ENCODE measurements at regions not wholly inside any gene's neighbourhood (a gene's known extent, or its start where the extent isn't known, plus 50 kb on each side); places are given as distances from the start of the nearest gene placed in this dataset.
"Not testable (repeated sequence)": the region's sequence is repeated elsewhere in the genome, so short reads cannot be mapped to it uniquely, and the experiment has no call there.

DNA sequence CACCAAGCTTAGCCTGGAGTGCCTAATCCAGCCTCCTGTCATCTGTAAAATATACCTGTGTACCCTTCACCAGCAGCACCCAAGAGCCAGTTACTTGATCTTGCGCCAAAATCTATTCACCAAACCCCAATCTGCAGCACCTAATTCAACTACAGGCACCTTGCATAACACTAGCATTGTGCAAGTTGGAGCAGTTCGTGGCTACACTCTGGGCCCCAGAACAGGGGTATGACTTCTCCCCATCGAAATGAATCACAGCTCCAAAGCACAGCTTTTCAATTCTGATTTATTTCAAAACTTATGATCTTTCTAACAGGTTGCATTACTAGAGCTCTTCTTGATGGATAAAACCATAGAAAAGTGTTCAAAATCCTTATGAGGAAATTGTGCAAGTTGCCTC is 100.4 kb upstream of the TCF21 start:
- in situ Hi-C loops (cut with MboI; ENCODE audit: low pct_unique_long_range_greater_than_20kb, low sequenced_read_pairs, unreplicated experiment): no loop called here
- TF ChIP-seq, protein P1, sequence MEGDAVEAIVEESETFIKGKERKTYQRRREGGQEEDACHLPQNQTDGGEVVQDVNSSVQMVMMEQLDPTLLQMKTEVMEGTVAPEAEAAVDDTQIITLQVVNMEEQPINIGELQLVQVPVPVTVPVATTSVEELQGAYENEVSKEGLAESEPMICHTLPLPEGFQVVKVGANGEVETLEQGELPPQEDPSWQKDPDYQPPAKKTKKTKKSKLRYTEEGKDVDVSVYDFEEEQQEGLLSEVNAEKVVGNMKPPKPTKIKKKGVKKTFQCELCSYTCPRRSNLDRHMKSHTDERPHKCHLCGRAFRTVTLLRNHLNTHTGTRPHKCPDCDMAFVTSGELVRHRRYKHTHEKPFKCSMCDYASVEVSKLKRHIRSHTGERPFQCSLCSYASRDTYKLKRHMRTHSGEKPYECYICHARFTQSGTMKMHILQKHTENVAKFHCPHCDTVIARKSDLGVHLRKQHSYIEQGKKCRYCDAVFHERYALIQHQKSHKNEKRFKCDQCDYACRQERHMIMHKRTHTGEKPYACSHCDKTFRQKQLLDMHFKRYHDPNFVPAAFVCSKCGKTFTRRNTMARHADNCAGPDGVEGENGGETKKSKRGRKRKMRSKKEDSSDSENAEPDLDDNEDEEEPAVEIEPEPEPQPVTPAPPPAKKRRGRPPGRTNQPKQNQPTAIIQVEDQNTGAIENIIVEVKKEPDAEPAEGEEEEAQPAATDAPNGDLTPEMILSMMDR (IDR thresholded peaks at IDR 0.05; ENCODE audit: extremely low read depth, insufficient read depth, missing control alignments): no peak
- DNase-seq (ENCODE audit: low spot score): no peak

DNA sequence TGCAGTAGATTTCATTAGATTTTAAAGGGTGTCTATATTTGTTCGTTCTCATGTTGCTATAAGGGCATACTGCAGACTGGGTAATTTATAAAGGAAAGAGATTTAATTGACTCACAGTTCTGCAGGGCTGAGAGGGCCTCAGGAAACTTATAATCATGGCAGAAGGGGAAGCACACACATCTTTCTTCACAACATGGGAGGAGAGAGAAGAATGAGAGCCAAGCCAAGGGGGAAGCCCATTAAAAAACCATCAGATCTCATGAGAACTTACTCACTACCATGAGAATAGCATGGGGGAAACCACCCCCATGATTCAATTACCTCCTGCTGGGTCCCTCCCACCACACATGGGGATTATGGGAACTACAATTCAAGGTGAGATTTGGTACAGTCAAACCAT is 99.5 kb upstream of the TCF21 start:
- in situ Hi-C loops (cut with MboI; ENCODE audit: low pct_unique_long_range_greater_than_20kb, low sequenced_read_pairs, unreplicated experiment); DNase-seq (ENCODE audit: low spot score): not testable (repeated sequence)

DNA sequence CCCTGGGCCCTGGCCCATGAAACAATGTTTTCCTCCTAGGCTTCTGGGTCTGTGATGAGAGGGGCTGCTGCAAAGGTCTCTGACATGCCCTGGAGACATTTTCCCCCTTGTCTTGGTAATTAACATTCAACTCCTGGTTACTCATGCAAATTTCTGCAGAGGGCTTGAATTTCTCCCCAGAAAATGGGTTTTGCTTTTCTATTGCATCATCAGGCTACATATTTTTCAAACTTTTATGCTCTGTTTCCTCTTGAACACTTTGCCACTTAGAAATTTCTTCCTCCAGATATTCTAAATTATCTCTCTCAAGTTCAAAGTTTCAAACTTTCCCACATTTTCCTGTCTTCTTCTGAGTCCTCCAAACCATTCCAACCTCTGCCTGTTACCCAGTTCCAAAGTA is 98.2 kb upstream of the TCF21 start:
- DNase-seq (ENCODE audit: low spot score); in situ Hi-C loops (cut with MboI; ENCODE audit: low pct_unique_long_range_greater_than_20kb, low sequenced_read_pairs, unreplicated experiment): not testable (repeated sequence)

DNA sequence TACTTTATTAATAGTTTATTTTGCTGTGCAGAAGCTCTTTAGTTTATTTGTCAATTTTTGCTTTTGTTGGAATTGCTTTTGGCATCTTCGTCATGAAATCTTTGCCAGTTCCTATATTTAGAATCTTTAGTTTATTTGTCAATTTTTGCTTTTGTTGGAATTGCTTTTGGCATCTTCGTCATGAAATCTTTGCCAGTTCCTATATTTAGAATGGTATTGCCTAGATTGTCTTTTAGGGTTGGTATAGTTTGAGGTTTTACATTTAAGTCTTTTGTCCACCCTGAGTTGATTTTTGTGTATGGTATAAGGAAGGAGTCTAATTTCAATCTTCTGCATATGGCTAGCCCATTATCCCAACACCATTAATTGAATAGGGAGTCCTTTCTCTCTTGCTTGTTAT is 93.9 kb upstream of the TCF21 start:
- in situ Hi-C loops (cut with MboI; ENCODE audit: low pct_unique_long_range_greater_than_20kb, low sequenced_read_pairs, unreplicated experiment); DNase-seq (ENCODE audit: low spot score): not testable (repeated sequence)

DNA sequence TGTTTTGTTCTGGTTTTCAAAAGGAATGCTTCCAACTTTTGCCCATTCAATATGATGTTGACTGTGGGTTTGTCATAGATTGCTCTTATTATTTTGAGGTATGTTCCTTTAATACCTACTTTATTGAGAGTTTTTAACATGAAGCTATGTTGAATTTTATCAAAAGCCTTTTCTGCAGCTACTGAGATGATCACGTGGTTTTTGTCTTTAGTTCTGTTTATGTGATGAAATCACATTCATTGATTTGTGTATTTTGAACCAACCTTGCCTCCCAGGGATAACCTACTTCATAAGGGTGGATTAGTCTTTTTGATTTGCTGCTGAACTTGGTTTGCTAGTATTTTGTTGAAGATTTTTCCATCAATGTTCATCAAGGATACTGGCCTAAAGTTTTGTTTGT is 92.7 kb upstream of the TCF21 start:
- in situ Hi-C loops (cut with MboI; ENCODE audit: low pct_unique_long_range_greater_than_20kb, low sequenced_read_pairs, unreplicated experiment): no loop called here
- TF ChIP-seq, protein P1 (IDR thresholded peaks at IDR 0.05; ENCODE audit: extremely low read depth, insufficient read depth, missing control alignments): no peak
- DNase-seq (ENCODE audit: low spot score): no peak

DNA sequence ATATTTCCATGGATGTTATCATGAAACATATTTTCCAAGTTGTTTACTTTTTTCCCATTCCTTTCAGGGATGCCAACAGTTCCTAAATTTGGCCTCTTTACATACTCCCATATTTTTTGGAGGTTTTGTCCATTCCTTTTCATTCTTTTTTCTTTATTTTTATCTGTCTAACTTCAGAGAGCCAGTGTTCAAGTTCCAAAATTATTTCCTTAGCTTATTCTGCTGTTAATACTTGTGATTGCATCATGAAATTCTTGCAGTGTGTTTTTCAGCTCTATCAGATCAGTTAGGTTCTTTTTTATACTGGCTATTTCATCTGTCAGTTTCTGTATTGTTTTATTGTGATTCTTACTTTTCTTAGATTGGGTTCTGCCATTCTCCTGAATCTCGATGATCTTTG is 89.9 kb upstream of the TCF21 start:
- TF ChIP-seq, protein P1 (IDR thresholded peaks at IDR 0.05; ENCODE audit: extremely low read depth, insufficient read depth, missing control alignments): no peak
- no peak for DNase-seq (ENCODE audit: low spot score)
- in situ Hi-C loops (cut with MboI; ENCODE audit: low pct_unique_long_range_greater_than_20kb, low sequenced_read_pairs, unreplicated experiment): no loop called here

DNA sequence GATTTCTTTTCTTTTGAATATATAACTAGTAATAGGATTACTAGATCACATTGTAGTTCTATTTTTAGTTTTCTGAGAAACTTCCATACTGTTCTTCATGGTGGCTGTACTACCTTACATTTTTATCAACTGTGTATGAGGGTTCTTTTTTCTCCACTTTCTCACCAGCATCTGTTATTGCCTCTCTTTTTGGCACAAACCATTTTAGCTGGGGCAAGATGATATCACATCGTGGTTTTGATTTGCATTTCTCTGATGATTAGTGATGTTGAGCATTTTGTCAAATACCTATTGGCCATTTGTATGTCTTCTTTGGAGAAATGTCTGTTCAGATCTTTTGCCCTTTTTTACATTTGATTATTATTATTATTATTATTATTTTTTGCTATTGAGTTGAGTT is 86.1 kb upstream of the TCF21 start:
- in situ Hi-C loops (cut with MboI; ENCODE audit: low pct_unique_long_range_greater_than_20kb, low sequenced_read_pairs, unreplicated experiment): no loop called here
- TF ChIP-seq, protein P1 (IDR thresholded peaks at IDR 0.05; ENCODE audit: extremely low read depth, insufficient read depth, missing control alignments): no peak
- DNase-seq (ENCODE audit: low spot score): no peak

DNA sequence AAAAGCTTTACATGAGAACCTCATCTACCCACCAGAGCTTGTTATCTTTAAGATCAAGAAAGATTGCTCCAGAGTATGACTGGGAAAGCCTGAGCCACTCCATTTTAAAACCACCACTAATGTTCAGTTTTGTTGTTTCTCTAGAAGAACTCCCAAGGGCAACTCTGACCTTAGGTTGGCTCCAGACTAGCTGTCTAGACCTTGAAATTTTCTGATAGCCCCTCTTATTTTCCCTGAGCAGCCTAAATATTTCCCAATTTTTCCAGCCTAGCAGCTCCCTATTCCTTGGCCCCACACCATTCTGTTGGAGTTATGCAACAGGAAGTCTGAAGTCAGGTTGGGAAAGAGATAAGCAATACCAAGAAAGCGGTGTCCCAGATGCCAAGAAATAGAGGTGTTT is 84.6 kb upstream of the TCF21 start:
- in situ Hi-C loops (cut with MboI; ENCODE audit: low pct_unique_long_range_greater_than_20kb, low sequenced_read_pairs, unreplicated experiment): no loop called here
- DNase-seq (ENCODE audit: low spot score): no peak
- TF ChIP-seq, protein P1 (IDR thresholded peaks at IDR 0.05; ENCODE audit: extremely low read depth, insufficient read depth, missing control alignments): no peak
